IPS DF 6.9 (cell line): ENCODE measurements at regions not wholly inside any gene's neighbourhood (a gene's known extent, or its start where the extent isn't known, plus 50 kb on each side); places are given as distances from the start of the nearest gene placed in this dataset.
A peak's percentile ranks its signal among the peaks of the same experiment; 100 is the strongest.

Experiments
- DNase-seq: peaks from one replicate; pipeline ENCODE4 v3.0.0-alpha.2; 2013; ENCODE audit warnings: low read depth, low spot score
- H3K27ac ChIP-seq: one replicate; pipeline ENCODE4 v1.5.1; 2013; ENCODE audit warnings: low read length, control low read depth
- H3K27me3 ChIP-seq: 2 replicates; pipeline ENCODE4 v1.6.1; 2013; ENCODE audit warnings: mild to moderate bottlenecking, low read length; ENCODE audit not compliant: control insufficient read depth, insufficient read depth
- H3K36me3 ChIP-seq: 2 replicates; pipeline ENCODE4 v1.6.1; 2013; ENCODE audit warnings: low read length; ENCODE audit not compliant: control insufficient read depth, insufficient read depth
- H3K4me1 ChIP-seq: 2 replicates; pipeline ENCODE4 v1.6.1; 2013; ENCODE audit warnings: low read length; ENCODE audit not compliant: control insufficient read depth, insufficient read depth
- H3K4me3 ChIP-seq: 2 replicates; pipeline ENCODE4 v1.5.1; 2013; ENCODE audit warnings: mild to moderate bottlenecking, low read length
- H3K9me3 ChIP-seq: 2 replicates; pipeline ENCODE4 v1.6.1; 2013; ENCODE audit warnings: low read length, inconsistent platforms; ENCODE audit not compliant: control insufficient read depth, insufficient read depth
- WGBS: extraction: QIAGEN DNeasy Blood & Tissue Kit; methylation state at CpG from one replicate; pipeline ENCODE4 v1.1.7; 2013; ENCODE audit warnings: mixed read lengths, missing lambda C conversion rate; ENCODE audit not compliant: insufficient read length, insufficient coverage; 5-methylcytosine and 5-hydroxymethylcytosine counted together

DNA sequence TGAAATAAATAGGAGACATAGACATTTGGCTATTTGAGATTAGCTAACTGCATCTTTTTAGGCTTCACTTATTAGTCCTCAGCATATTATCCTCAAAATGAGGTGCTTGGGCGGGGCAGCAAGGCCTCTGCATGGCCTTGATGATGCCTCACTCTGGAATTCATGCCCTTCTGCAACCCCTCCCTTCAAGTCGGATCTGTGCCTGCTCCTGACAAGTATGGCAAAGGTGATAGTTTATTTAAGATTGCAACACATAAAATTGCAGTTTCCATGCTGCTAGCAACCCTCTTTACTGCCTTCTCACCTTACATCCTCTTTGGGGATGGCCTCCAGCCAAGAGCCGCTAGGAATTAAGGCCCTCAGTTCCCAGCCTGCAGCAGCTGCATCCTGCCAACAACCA lies 241.3 kb upstream of the ADARB2 start:
- H3K27ac ChIP-seq: no peak overlapping the region
- no CpG with 5 or more reads among the region's 3 CpGs for WGBS
- no peaks in the 10 kb centered on the region for H3K4me1 ChIP-seq
- H3K27me3 ChIP-seq: no peaks in the 10 kb centered on the region
- no peaks in the 10 kb centered on the region for H3K36me3 ChIP-seq
- H3K9me3 ChIP-seq: no peaks in the 10 kb centered on the region
- DNase-seq: no peak
- no peak overlapping the region for H3K4me3 ChIP-seq

DNA sequence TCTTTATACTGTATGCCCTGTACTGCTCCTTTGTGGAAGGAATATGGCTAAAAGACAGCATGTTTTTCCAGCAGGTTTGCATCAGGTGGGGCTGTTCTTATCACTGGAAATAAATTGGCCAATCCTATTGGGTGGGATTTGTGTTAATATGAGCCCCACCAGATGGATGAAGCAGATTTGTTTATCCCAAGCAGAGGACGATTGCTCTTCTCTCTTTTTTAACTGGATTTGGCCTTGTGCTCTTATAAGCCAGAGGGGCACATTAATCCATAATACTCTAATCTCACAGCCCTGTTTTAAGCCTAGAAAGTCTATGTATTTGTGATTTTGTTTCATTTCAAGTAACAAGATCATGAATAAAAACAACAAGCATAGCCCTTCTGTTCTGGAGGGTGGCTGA lies 240.1 kb upstream of the ADARB2 start:
- Histone ChIP-seq H3K4me1 (no peaks in the 10 kb centered on the region), H3K27me3 (no peaks in the 10 kb centered on the region), H3K9me3 (no peaks in the 10 kb centered on the region), H3K27ac (no peak overlapping the region), H3K4me3 (no peak overlapping the region), H3K36me3 (no peaks in the 10 kb centered on the region)
- WGBS: no CpG with 5 or more reads among the region's 1 CpG
- DNase-seq: no peak

DNA sequence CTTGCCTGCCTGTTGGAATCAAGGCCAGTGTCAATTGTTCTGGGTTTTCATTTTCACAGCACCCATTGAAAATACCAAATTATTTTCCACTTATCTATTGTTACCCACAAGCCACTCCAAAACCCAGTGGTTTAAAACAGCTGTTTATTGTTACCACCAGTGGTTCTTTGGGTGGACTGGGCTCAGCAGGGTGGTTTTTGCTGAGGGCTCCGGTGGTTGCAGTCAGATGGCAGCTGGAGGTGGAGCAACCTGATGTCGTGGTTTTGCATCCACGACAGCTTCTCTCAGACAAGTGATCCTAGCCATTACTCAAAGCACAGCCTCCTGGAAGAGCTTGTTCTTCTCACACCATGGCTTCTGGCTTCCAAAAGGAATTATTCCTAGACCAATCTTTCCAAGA lies 235.1 kb upstream of the ADARB2 start:
- Histone ChIP-seq H3K36me3 (no peaks in the 10 kb centered on the region), H3K4me1 (no peaks in the 10 kb centered on the region), H3K27ac (no peak overlapping the region), H3K27me3 (no peaks in the 10 kb centered on the region), H3K4me3 (no peak overlapping the region), H3K9me3 (no peaks in the 10 kb centered on the region)
- no CpG with 5 or more reads among the region's 3 CpGs for WGBS
- no peak for DNase-seq

DNA sequence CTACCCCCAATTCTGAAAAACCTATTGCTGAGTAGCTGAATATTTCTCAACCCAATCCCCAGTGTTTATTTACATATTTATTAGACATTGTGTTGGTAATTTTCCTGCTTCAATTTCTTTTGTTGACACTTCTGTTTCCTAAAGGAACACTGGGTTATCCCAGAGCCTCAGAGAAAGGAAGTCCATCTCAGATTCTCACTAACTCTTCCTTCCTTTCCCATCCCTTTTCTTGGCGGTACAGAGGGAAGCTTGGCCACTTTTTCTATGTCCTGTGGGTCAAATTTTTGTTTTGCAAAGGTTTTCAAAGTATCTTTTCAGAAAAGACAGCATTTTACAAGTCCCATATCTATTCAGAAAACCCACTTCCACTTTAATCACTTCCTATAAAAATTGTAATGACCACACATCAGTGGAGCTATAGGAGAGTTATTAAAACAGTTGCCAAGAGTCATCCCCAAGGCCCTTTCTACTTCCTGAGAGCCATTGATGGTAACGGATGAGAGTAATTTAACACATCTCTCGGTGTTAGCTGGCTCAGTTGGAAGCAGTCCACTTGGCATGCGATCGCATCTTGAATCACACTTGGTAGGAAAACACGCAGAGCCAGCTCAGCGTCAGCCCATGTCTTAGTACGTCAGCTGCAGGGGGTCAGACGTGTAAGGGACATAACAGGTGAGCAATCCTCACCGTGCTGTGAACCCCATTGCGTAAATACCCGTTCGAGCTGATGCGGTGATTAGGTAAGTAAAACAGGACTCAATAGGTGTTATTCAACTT lies 231.1 kb upstream of the ADARB2 start:
- H3K27me3 ChIP-seq: no peaks in the 10 kb centered on the region
- no peak overlapping the region for H3K27ac ChIP-seq
- H3K9me3 ChIP-seq: no peaks in the 10 kb centered on the region
- no peaks in the 10 kb centered on the region for H3K4me1 ChIP-seq
- no peaks in the 10 kb centered on the region for H3K36me3 ChIP-seq
- no peak overlapping the region for H3K4me3 ChIP-seq
- no peak for DNase-seq
- WGBS: no CpG with 5 or more reads among the region's 14 CpGs

DNA sequence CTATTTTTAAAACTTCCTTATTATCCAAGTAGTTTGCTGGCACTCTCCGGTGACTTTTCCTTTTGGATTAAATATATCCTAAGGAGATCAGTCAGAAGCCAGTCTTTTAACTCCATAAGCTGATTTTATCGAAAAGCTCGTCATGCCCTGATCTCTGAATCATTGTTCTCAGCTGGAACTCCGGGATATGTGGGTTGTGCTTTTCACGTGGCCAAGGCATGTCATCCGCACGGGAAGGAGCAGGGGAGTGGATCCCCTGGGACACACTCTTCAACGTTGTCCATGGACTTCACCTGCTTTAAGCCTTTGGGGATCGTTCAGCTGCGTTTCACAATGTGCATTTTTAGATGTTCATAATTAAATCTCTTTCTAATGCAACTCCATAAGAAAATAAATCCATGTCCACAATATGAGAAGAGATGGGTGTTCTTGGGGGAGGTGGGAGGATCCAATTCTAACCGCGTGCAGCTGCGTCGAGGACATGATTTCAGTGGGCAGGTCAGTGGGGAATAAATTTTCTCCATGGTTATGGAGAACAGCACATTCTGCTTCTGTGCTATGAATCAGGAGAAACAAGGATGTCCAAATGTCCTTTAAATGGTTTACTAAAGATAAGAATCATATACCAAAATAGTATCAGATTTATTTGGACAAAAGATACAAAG lies 229.5 kb upstream of the ADARB2 start:
- no peak for DNase-seq
- Histone ChIP-seq H3K4me1 (no peaks in the 10 kb centered on the region), H3K9me3 (no peaks in the 10 kb centered on the region)

DNA sequence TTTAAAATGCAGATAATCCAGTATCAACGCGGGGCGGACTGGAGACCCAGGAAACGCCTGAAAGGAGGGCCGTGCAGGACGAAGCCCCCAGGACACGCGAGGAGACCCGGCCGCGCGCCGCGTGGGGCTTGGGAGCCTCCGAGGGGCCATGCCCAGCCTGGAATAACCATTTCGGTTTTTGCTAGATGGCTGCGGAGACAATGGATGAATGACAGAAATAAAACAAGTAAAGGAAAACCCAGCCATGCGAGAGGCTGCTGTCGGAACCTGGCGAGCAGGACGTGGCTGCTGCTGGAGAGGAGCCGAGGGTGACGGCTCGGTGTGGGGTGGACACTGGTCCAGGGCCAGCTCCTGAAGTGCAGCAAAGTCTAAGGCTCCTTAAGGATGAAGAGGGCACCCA lies 227.2 kb upstream of the ADARB2 start:
- Histone ChIP-seq H3K27me3 (no peaks in the 10 kb centered on the region), H3K4me3 (no peak overlapping the region), H3K27ac (no peak overlapping the region), H3K4me1 (no peaks in the 10 kb centered on the region), H3K36me3 (no peaks in the 10 kb centered on the region), H3K9me3 (no peaks in the 10 kb centered on the region)
- DNase-seq: no peak
- no CpG with 5 or more reads among the region's 24 CpGs for WGBS

More for the DNA sequence above, 229.5 kb upstream of the ADARB2 start:
- no peaks in the 10 kb centered on the region for H3K36me3 ChIP-seq
- no peaks in the 10 kb centered on the region for H3K27me3 ChIP-seq
- no peak overlapping the region for H3K27ac ChIP-seq
- no peak overlapping the region for H3K4me3 ChIP-seq
- WGBS: no CpG with 5 or more reads among the region's 14 CpGs

DNA sequence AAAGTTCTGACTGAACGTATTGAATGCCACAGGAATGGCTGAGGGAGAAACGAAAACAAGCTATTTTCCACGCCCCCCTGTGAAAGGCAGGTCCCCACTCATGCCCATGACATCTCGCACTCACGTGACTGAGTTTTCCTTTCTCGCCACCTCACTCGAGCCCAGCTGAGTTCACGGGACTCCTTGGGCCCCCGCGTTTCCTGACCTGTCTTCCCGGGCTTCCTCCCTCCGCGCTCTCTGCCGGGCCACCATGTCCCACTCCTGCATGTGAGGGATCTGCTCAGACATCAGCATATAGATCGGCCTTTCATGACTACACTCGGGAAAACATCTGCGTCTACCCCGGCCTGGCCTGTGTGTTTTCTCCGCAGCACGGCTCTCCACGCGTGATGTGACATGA lies 226.0 kb upstream of the ADARB2 start:
- Histone ChIP-seq H3K27ac (no peak overlapping the region), H3K4me3 (no peak overlapping the region), H3K9me3 (no peaks in the 10 kb centered on the region), H3K27me3 (no peaks in the 10 kb centered on the region), H3K36me3 (no peaks in the 10 kb centered on the region), H3K4me1 (no peaks in the 10 kb centered on the region)
- no peak for DNase-seq
- no CpG with 5 or more reads among the region's 22 CpGs for WGBS

DNA sequence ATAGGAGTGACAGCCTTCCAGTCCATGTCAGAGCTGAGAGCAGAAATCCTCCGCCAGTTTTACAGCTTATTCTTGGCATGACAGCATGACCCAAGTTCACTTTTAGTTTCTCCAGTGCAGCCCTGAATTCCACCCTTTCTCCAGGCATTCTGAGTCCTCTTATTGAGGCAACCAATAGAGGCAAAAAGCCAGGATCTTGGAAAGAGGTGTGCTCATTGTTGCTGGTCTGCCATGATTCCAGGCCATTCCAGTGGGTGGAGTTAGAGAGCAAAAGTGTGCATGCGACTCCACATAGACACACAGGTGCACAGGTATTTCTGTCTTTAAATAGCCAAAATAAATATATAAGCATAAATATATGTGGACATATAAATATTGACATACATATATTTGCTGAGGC lies 224.7 kb upstream of the ADARB2 start:
- H3K4me1 ChIP-seq: no peaks in the 10 kb centered on the region
- H3K36me3 ChIP-seq: no peaks in the 10 kb centered on the region
- no peak overlapping the region for H3K4me3 ChIP-seq
- H3K27me3 ChIP-seq: no peaks in the 10 kb centered on the region
- H3K27ac ChIP-seq: no peak overlapping the region
- WGBS: no CpG with 5 or more reads among the region's 2 CpGs
- no peaks in the 10 kb centered on the region for H3K9me3 ChIP-seq
- DNase-seq: peak; percentile 1

DNA sequence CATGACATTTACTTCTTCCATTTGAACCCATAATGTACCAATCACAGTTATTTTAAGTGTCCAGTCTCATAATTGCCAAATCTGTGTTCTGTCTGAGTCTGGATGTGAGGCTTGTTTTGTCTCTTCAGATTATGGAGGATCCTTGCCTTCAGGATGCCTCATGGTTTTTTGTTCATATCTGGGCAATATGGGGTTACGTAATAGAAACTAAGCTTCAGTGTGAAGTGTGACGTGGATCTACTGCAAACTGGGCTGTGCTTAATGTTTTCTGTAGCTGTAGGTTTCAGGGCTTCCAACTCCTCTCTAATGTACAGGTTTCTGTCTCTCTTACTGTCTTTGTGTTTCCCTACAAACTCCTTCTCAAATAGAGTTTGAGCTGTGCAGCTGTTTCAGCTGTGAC lies 223.7 kb upstream of the ADARB2 start:
- H3K36me3 ChIP-seq: no peaks in the 10 kb centered on the region
- no peak overlapping the region for H3K4me3 ChIP-seq
- DNase-seq: no peak
- no peaks in the 10 kb centered on the region for H3K27me3 ChIP-seq
- H3K4me1 ChIP-seq: no peaks in the 10 kb centered on the region
- no CpG with 5 or more reads among the region's 2 CpGs for WGBS
- no peak overlapping the region for H3K27ac ChIP-seq
- H3K9me3 ChIP-seq: no peaks in the 10 kb centered on the region

DNA sequence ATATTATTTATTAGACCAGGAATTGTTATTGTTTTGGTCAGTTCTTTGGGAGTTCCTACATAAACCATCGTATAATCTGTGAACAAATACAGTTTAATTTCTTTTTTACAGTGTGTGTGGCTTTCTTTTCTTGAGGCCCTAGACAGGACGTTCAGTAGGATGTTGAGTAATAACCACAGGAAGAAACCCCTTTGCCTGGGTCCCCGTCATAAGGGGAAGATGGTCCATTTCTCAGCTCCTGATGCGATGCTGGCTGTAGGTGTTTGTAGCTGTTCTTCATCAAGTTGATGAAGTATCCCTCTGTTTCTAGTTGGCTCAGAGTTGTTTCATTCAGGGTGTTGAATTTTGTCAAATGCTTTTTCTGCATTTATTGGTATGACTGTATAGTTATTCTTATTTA lies 219.7 kb upstream of the ADARB2 start:
- H3K36me3 ChIP-seq: no peaks in the 10 kb centered on the region
- H3K27me3 ChIP-seq: no peaks in the 10 kb centered on the region
- no peaks in the 10 kb centered on the region for H3K9me3 ChIP-seq
- no peak for DNase-seq
- no peak overlapping the region for H3K4me3 ChIP-seq
- WGBS: no CpG with 5 or more reads among the region's 4 CpGs
- H3K4me1 ChIP-seq: no peaks in the 10 kb centered on the region
- no peak overlapping the region for H3K27ac ChIP-seq

DNA sequence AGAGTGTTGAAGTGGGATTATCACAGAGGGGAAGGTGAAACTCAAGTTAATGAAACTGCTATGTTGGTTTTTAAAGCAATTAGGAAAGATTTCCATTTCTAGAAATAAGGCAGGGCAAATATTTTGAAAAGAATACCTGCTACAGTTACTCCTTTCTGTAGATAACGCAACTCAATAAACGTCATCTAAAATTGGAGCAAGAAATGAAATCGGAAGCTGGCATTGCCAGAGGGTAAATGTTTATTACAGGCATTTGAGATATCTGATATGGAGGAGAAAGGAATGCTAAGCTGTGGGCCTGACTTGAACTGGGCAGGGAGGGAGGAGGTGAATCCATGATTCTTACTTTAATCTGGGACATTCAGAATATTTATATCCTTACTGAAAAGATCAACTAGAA lies 217.0 kb upstream of the ADARB2 start:
- Histone ChIP-seq H3K27ac (no peak overlapping the region), H3K4me3 (no peak overlapping the region), H3K36me3 (no peaks in the 10 kb centered on the region), H3K27me3 (no peaks in the 10 kb centered on the region), H3K4me1 (no peaks in the 10 kb centered on the region), H3K9me3 (no peaks in the 10 kb centered on the region)
- no CpG with 5 or more reads among the region's 3 CpGs for WGBS
- no peak for DNase-seq
